Loucy (cell line): ENCODE measurements at regions not wholly inside any gene's neighbourhood (a gene's known extent, or its start where the extent isn't known, plus 50 kb on each side); places are given as distances from the start of the nearest gene placed in this dataset.

Source experiments
- H2AFZ ChIP-seq: fragments of 200-600 bp; sonication (generic); 2 replicates; pipeline ENCODE4 v1.6.0; 2016; ENCODE audit warnings: antibody characterized with exemption, mild to moderate bottlenecking, low read length, moderate library complexity
- H3F3A ChIP-seq: fragments of 200-600 bp; 2 replicates; pipeline ENCODE4 v1.6.0; 2016; ENCODE audit warnings: antibody characterized with exemption, low read depth, mild to moderate bottlenecking
- H3K27me3 ChIP-seq: fragments of 200-600 bp; sonication (generic); 2 replicates; pipeline ENCODE4 v1.6.1; 2014; ENCODE audit warnings: low read length, mild to moderate bottlenecking; ENCODE audit not compliant: insufficient read depth, poor library complexity, severe bottlenecking
- H3K36me3 ChIP-seq: fragments of 200-600 bp; sonication (generic); 2 replicates; pipeline ENCODE4 v1.6.1; 2016; ENCODE audit warnings: low read length; ENCODE audit not compliant: insufficient read depth
- H3K4me1 ChIP-seq: fragments of 200-600 bp; sonication (generic); 2 replicates; pipeline ENCODE4 v1.5.1; 2014; ENCODE audit warnings: low read length, mild to moderate bottlenecking; ENCODE audit not compliant: insufficient read depth, poor library complexity, severe bottlenecking
- H3K4me2 ChIP-seq: fragments of 200-600 bp; sonication (generic); 2 replicates; pipeline ENCODE4 v1.6.0; 2014; ENCODE audit warnings: antibody characterized with exemption, low read length, low read depth, mild to moderate bottlenecking; ENCODE audit not compliant: poor library complexity, severe bottlenecking
- H3K4me3 ChIP-seq: fragments of 200-600 bp; sonication (generic); 2 replicates; pipeline ENCODE4 v1.5.1; 2014; ENCODE audit warnings: low read length, mild to moderate bottlenecking, mixed read lengths; ENCODE audit not compliant: poor library complexity, severe bottlenecking
- H3K79me2 ChIP-seq: fragments of 200-600 bp; sonication (generic); 2 replicates; pipeline ENCODE4 v1.6.1; 2014; ENCODE audit warnings: low read length; ENCODE audit not compliant: insufficient read depth
- H3K9ac ChIP-seq: fragments of 200-600 bp; sonication (generic); 2 replicates; pipeline ENCODE4 v1.6.0; 2014; ENCODE audit warnings: mild to moderate bottlenecking, low read depth, low read length, moderate library complexity; ENCODE audit not compliant: poor library complexity, severe bottlenecking
- H3K9me2 ChIP-seq: fragments of 200-600 bp; sonication (generic); replicated peaks from 2 replicates; pipeline ENCODE4 v1.6.1; 2016; ENCODE audit warnings: low read depth, low read length, mixed read lengths
- H3K9me3 ChIP-seq: fragments of 200-600 bp; sonication (generic); 2 replicates; pipeline ENCODE4 v1.6.1; 2014; ENCODE audit warnings: mild to moderate bottlenecking, antibody characterized with exemption, low read length, low read depth; ENCODE audit not compliant: insufficient read depth
- H4K20me1 ChIP-seq: fragments of 200-600 bp; sonication (generic); 2 replicates; pipeline ENCODE4 v1.6.0; 2014; ENCODE audit warnings: antibody characterized with exemption, low read length, mild to moderate bottlenecking; ENCODE audit not compliant: insufficient read depth, poor library complexity, severe bottlenecking
- CTCF ChIP-seq: fragments of 200-600 bp; sonication (generic); conservative IDR thresholded peaks from 2 replicates; pipeline ENCODE4 v1.5.1; 2014; ENCODE audit warnings: mild to moderate bottlenecking, antibody characterized with exemption, low read length
- EZH2phosphoT487 ChIP-seq: fragments of 200-600 bp; IDR thresholded peaks from 2 replicates; pipeline ENCODE4 v1.6.1; 2018; ENCODE audit warnings: antibody characterized with exemption, mild to moderate bottlenecking, moderate library complexity, borderline replicate concordance

DNA sequence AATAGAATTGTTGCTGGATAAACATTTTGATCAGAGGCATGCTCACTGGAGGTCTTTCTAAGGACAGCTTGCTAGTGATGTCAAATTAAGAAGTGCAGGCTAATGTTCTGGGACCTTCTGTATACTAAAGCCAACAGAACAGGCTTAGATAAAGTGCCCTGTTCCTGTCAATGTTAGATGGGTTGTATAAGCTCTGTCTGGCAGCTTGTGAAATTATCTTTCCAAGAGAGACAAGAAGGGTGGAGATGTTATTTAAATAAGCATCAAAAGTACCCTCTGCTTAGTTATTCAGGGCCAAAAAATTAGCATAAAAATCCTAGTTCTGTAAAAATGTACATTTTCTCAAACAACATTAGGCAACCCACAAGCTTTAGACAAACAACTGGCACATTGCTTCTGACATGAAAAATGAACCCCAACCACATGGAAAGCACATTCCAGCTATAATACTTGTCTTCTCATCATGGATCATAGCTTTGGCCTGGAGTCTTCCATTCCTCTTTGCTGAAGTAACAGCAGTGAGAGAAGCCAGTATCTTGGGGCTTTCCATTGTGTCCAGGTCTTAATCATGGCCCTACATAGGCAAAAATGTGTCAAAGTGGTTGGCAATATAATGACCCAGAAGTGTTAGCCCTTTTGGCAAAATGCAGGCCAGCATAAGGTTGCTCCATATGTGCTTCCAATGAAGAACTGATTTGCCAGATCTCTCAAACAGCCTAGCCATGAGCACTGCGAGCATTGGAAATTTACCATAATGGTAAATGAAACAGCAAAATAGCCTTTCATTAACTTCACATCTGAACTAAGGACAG lies 478.1 kb upstream of the ZNF804A start:
- no peak overlapping the region for H3K4me2 ChIP-seq
- no peaks in the 10 kb centered on the region for H3K9me2 ChIP-seq
- no peak overlapping the region for H2AFZ ChIP-seq
- no peak overlapping the region for H3K9ac ChIP-seq
- H3K36me3 ChIP-seq = no peaks in the 10 kb centered on the region
- H3F3A ChIP-seq = no peaks in the 10 kb centered on the region
- no peaks in the 10 kb centered on the region for H3K9me3 ChIP-seq
- no peaks in the 10 kb centered on the region for H3K79me2 ChIP-seq
- H3K4me1 ChIP-seq = no peaks in the 10 kb centered on the region
- TF ChIP-seq CTCF (no peak), EZH2phosphoT487 (no peak)
- no peaks in the 10 kb centered on the region for H4K20me1 ChIP-seq
- H3K4me3 ChIP-seq = no peak overlapping the region
- no peaks in the 10 kb centered on the region for H3K27me3 ChIP-seq

GRCh38 chr2:184125867-184126266 lies 472.5 kb upstream of the ZNF804A start:
- TF ChIP-seq EZH2phosphoT487 (no peak), CTCF (no peak)
- H3K9me2 ChIP-seq = no peaks in the 10 kb centered on the region
- no peak overlapping the region for H3K4me2 ChIP-seq

GRCh38 chr2:184129073-184129472 lies 469.3 kb upstream of the ZNF804A start:
- TF ChIP-seq CTCF (no peak), EZH2phosphoT487 (no peak)
- Histone ChIP-seq H3K9me3 (no peaks in the 10 kb centered on the region), H3K36me3 (no peaks in the 10 kb centered on the region), H3K9ac (no peak overlapping the region), H3K9me2 (no peaks in the 10 kb centered on the region), H2AFZ (no peak overlapping the region), H3K79me2 (no peaks in the 10 kb centered on the region), H3K27me3 (no peaks in the 10 kb centered on the region), H3K4me3 (no peak overlapping the region), H3K4me2 (no peak overlapping the region), H3K4me1 (no peaks in the 10 kb centered on the region), H3F3A (no peaks in the 10 kb centered on the region), H4K20me1 (no peaks in the 10 kb centered on the region)

More at GRCh38 chr2:184125867-184126266, 472.5 kb upstream of the ZNF804A start:
- H3K4me1 ChIP-seq = no peaks in the 10 kb centered on the region
- no peak overlapping the region for H2AFZ ChIP-seq
- H3K27me3 ChIP-seq = no peaks in the 10 kb centered on the region
- no peaks in the 10 kb centered on the region for H3K36me3 ChIP-seq
- no peaks in the 10 kb centered on the region for H4K20me1 ChIP-seq
- no peaks in the 10 kb centered on the region for H3F3A ChIP-seq
- no peaks in the 10 kb centered on the region for H3K9me3 ChIP-seq
- H3K4me3 ChIP-seq = no peak overlapping the region
- H3K79me2 ChIP-seq = no peaks in the 10 kb centered on the region
- no peak overlapping the region for H3K9ac ChIP-seq
